ENCODE measurements at regions not wholly inside any gene's neighbourhood (a gene's known extent, or its start where the extent isn't known, plus 50 kb on each side); places are given as distances from the start of the nearest gene placed in this dataset.
A peak's percentile ranks its signal among the peaks of the same experiment; 100 is the strongest.

DNA sequence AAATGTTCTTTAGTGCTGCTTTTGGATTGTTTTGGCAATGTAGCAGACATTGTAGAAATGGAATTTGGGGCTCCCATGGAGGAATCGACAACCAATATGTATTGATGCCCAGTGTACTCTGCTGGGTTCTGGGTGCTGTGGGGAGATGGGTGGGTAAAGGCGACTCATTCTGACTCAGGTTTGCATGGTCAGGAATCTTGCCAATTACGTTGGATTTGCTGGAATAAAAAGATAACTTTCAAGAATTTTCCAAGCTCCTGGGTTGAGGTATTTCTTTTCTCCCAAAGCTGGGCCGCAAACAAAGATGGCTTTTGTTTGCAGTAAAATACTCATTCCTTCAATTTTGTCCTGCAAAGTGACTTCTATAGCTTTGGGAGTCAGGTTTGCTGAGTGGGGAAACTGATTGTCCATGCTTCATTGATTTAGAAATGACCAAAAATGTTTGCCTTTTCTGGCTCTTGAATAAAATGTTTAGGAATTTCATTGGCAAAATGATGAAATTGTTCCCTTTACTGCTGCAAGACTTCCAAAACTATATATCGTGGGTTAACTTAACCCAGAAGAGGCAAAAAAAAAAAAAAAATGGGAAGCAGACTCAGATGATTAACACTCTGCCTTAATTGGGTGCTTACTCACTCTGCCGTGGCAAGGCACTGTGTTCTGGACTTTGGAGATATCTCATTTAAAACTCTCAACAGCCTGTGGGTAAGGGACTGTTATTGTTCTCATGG, 57.0 kb downstream of the RTL9 start (continued):
- TF ChIP-seq, protein P1, sequence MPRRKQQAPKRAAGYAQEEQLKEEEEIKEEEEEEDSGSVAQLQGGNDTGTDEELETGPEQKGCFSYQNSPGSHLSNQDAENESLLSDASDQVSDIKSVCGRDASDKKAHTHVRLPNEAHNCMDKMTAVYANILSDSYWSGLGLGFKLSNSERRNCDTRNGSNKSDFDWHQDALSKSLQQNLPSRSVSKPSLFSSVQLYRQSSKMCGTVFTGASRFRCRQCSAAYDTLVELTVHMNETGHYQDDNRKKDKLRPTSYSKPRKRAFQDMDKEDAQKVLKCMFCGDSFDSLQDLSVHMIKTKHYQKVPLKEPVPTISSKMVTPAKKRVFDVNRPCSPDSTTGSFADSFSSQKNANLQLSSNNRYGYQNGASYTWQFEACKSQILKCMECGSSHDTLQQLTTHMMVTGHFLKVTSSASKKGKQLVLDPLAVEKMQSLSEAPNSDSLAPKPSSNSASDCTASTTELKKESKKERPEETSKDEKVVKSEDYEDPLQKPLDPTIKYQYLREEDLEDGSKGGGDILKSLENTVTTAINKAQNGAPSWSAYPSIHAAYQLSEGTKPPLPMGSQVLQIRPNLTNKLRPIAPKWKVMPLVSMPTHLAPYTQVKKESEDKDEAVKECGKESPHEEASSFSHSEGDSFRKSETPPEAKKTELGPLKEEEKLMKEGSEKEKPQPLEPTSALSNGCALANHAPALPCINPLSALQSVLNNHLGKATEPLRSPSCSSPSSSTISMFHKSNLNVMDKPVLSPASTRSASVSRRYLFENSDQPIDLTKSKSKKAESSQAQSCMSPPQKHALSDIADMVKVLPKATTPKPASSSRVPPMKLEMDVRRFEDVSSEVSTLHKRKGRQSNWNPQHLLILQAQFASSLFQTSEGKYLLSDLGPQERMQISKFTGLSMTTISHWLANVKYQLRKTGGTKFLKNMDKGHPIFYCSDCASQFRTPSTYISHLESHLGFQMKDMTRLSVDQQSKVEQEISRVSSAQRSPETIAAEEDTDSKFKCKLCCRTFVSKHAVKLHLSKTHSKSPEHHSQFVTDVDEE (CRISPR knock-in tag; IDR thresholded peaks at IDR 0.05) = no peak
- TF ChIP-seq OSR1 (CRISPR knock-in tag; IDR thresholded peaks at IDR 0.05) = no peak

DNA sequence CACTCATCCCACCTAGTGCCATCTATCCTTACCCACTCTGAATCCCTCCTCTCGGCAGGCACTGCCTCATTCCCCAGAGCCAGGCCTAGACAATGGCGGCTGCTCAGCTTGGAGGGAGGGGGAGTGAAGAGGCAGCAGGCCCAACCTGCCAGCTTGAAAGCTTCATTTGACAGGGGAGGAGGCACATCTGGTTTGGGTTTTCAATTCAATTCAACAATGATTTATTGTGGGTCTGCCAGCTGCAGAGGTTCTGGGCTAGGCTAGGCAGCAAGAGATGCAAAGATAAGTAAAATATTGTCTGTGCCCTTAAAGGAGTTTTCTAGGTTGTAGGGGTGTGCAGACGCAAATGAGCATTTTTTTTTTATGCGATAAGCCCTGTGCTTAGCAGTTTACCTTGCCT, 58.5 kb downstream of the RTL9 start:
- no peak for TF ChIP-seq ESRRG (CRISPR knock-in tag; IDR thresholded peaks at IDR 0.05)
- no peak for TF ChIP-seq ZNF70 (CRISPR knock-in tag; IDR thresholded peaks at IDR 0.05)
- TF ChIP-seq ARNTL (CRISPR knock-in tag; IDR thresholded peaks at IDR 0.05; ENCODE audit: borderline replicate concordance, low read depth) = no peak
- TF ChIP-seq TCF4 (CRISPR knock-in tag; IDR thresholded peaks at IDR 0.05; ENCODE audit: borderline replicate concordance) = peak; percentile 57; the same call in 1 of the 2 replicates
- no peak for TF ChIP-seq OSR1 (CRISPR knock-in tag; IDR thresholded peaks at IDR 0.05)
- no peak for TF ChIP-seq ZFP30 (CRISPR knock-in tag; IDR thresholded peaks at IDR 0.05)
- TF ChIP-seq SNAI2 (CRISPR knock-in tag; IDR thresholded peaks at IDR 0.05) = no peak
- TF ChIP-seq ISL1 (CRISPR knock-in tag; IDR thresholded peaks at IDR 0.05) = no peak
- TF ChIP-seq, protein P1 (CRISPR knock-in tag; IDR thresholded peaks at IDR 0.05) = peak; percentile 76; the same call in 1 of the 2 replicates
- TF ChIP-seq TOX (CRISPR knock-in tag; IDR thresholded peaks at IDR 0.05; ENCODE audit: borderline replicate concordance) = no peak
- TF ChIP-seq GLIS3 (CRISPR knock-in tag; IDR thresholded peaks at IDR 0.05) = no peak
- TF ChIP-seq ZFP3 (CRISPR knock-in tag; IDR thresholded peaks at IDR 0.05) = no peak
- TF ChIP-seq, protein P2, sequence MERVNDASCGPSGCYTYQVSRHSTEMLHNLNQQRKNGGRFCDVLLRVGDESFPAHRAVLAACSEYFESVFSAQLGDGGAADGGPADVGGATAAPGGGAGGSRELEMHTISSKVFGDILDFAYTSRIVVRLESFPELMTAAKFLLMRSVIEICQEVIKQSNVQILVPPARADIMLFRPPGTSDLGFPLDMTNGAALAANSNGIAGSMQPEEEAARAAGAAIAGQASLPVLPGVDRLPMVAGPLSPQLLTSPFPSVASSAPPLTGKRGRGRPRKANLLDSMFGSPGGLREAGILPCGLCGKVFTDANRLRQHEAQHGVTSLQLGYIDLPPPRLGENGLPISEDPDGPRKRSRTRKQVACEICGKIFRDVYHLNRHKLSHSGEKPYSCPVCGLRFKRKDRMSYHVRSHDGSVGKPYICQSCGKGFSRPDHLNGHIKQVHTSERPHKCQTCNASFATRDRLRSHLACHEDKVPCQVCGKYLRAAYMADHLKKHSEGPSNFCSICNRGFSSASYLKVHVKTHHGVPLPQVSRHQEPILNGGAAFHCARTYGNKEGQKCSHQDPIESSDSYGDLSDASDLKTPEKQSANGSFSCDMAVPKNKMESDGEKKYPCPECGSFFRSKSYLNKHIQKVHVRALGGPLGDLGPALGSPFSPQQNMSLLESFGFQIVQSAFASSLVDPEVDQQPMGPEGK (CRISPR knock-in tag; IDR thresholded peaks at IDR 0.05; ENCODE audit: borderline replicate concordance) = no peak
- TF ChIP-seq, protein P3, sequence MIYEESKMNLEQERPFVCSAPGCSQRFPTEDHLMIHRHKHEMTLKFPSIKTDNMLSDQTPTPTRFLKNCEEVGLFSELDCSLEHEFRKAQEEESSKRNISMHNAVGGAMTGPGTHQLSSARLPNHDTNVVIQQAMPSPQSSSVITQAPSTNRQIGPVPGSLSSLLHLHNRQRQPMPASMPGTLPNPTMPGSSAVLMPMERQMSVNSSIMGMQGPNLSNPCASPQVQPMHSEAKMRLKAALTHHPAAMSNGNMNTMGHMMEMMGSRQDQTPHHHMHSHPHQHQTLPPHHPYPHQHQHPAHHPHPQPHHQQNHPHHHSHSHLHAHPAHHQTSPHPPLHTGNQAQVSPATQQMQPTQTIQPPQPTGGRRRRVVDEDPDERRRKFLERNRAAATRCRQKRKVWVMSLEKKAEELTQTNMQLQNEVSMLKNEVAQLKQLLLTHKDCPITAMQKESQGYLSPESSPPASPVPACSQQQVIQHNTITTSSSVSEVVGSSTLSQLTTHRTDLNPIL (CRISPR knock-in tag; IDR thresholded peaks at IDR 0.05; ENCODE audit: low read depth) = no peak
- ATAC-seq = no peak

DNA sequence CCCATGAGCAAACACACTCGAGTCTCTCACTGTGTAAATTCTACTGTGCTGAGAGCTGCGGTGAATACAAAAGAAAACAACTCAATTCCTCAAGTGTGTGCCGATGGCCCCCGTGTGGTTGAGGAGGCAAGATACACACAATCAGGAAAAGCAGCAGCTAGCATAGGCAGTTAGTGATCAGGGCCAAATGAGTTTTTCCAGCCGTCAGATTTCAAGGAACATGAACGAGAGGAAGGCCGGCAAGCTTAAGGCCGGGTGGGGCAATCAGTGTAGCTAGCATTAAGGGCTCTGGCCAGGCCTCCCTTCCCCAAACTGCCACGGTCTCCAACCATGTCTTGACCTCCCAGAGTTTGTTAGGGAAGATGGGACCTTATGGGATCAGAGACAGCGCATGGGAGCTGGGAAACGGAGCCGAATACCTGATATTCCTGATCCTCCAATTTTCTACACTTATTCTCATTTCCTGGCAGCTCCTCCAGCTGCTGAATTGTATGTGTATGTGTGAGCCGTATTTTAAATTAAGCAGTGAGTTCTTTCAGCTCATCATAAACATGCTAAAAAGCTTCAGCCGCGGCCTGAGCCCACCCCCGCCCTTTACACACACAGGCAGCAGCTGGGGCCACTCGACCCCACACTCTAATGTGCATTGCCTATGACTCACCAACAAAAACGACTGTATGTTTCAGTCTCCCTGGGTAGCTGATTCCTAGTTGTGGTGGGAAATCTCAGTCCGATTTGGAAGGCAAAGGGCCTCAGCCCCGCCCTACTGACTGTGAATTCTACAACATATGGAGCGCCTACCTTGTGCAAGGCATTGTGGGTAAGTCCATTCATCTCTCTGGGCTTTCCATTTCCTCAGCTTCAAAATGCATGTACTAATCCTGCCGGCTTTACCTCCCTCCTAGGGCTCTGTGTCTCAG, 59.9 kb downstream of the RTL9 start:
- peak; percentile 83 for ATAC-seq
- TF ChIP-seq, protein P3 (CRISPR knock-in tag; IDR thresholded peaks at IDR 0.05; ENCODE audit: low read depth) = no peak
- no peak for TF ChIP-seq ISL1 (CRISPR knock-in tag; IDR thresholded peaks at IDR 0.05)
- TF ChIP-seq OSR1 (CRISPR knock-in tag; IDR thresholded peaks at IDR 0.05) = no peak
- TF ChIP-seq, protein P4, sequence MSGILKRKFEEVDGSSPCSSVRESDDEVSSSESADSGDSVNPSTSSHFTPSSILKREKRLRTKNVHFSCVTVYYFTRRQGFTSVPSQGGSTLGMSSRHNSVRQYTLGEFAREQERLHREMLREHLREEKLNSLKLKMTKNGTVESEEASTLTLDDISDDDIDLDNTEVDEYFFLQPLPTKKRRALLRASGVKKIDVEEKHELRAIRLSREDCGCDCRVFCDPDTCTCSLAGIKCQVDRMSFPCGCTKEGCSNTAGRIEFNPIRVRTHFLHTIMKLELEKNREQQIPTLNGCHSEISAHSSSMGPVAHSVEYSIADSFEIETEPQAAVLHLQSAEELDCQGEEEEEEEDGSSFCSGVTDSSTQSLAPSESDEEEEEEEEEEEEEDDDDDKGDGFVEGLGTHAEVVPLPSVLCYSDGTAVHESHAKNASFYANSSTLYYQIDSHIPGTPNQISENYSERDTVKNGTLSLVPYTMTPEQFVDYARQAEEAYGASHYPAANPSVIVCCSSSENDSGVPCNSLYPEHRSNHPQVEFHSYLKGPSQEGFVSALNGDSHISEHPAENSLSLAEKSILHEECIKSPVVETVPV (CRISPR knock-in tag; IDR thresholded peaks at IDR 0.05) = no peak
- TF ChIP-seq, protein P1 (CRISPR knock-in tag; IDR thresholded peaks at IDR 0.05) = no peak
- TF ChIP-seq ZNF70 (CRISPR knock-in tag; IDR thresholded peaks at IDR 0.05) = no peak
- no peak for TF ChIP-seq ZNF565 (CRISPR knock-in tag; conservative IDR thresholded peaks at IDR 0.05; ENCODE audit: low read depth)
- TF ChIP-seq, protein P2 (CRISPR knock-in tag; IDR thresholded peaks at IDR 0.05; ENCODE audit: borderline replicate concordance) = no peak
- TF ChIP-seq SNAI2 (CRISPR knock-in tag; IDR thresholded peaks at IDR 0.05) = no peak
- TF ChIP-seq ZFP30 (CRISPR knock-in tag; IDR thresholded peaks at IDR 0.05) = no peak
